HG02571 (cell line): ENCODE measurements at regions not wholly inside any gene's neighbourhood (a gene's known extent, or its start where the extent isn't known, plus 50 kb on each side); places are given as distances from the start of the nearest gene placed in this dataset.

Experiments used
- ATAC-seq: cut with Tn5 transposase; IDR thresholded peaks from one replicate; pipeline ENCODE4 v1.9.1; 2021; ENCODE audit warnings: mild to moderate bottlenecking, moderate library complexity; ENCODE audit not compliant: unreplicated experiment

- no peak for ATAC-seq
Observed at GRCh38 chr4:43918377-43918776, 530.2 kb downstream of the KCTD8 start.

GRCh38 chr4:43932448-43932847, 516.2 kb downstream of the KCTD8 start:
- no peak for ATAC-seq

GRCh38 chr4:43943998-43944397, 504.6 kb downstream of the KCTD8 start:
- no peak for ATAC-seq

GRCh38 chr4:43959976-43960375, 488.6 kb downstream of the KCTD8 start:
- no peak for ATAC-seq

GRCh38 chr4:43968011-43968410, 480.6 kb downstream of the KCTD8 start:
- no peak for ATAC-seq

- no peak for ATAC-seq
Observed at GRCh38 chr4:43983610-43984009, 465.0 kb downstream of the KCTD8 start.

- ATAC-seq: no peak
Observed at GRCh38 chr4:43987331-43987944, 461.2 kb downstream of the KCTD8 start.

GRCh38 chr4:43990551-43990950, 458.1 kb downstream of the KCTD8 start:
- no peak for ATAC-seq

- no peak for ATAC-seq
Observed at GRCh38 chr4:43990963-43991362, 457.6 kb downstream of the KCTD8 start.

GRCh38 chr4:43992552-43992951, 456.1 kb downstream of the KCTD8 start:
- no peak for ATAC-seq

- no peak for ATAC-seq
Observed at GRCh38 chr4:43993196-43993902, 455.3 kb downstream of the KCTD8 start.

GRCh38 chr4:43999669-44000068, 448.9 kb downstream of the KCTD8 start:
- ATAC-seq: no peak

- ATAC-seq: no peak
Observed at GRCh38 chr4:44002368-44002767, 446.2 kb downstream of the KCTD8 start.

GRCh38 chr4:44016570-44017421, 431.8 kb downstream of the KCTD8 start:
- no peak for ATAC-seq

- ATAC-seq: no peak
Observed at GRCh38 chr4:44017422-44017739, 431.2 kb downstream of the KCTD8 start.

GRCh38 chr4:44019721-44020120, 428.9 kb downstream of the KCTD8 start:
- ATAC-seq: no peak

- ATAC-seq: no peak
Observed at GRCh38 chr4:44025376-44026020, 423.1 kb downstream of the KCTD8 start.

GRCh38 chr4:44038811-44039210, 409.8 kb downstream of the KCTD8 start:
- ATAC-seq: no peak

- no peak for ATAC-seq
Observed at GRCh38 chr4:44046491-44046890, 402.1 kb downstream of the KCTD8 start.

- no peak for ATAC-seq
Observed at GRCh38 chr4:44056721-44057151, 391.9 kb downstream of the KCTD8 start.

GRCh38 chr4:44070843-44071242, 377.8 kb downstream of the KCTD8 start:
- ATAC-seq: no peak
